ENCODE measurements at regions not wholly inside any gene's neighbourhood (a gene's known extent, or its start where the extent isn't known, plus 50 kb on each side); places are given as distances from the start of the nearest gene placed in this dataset.

- TF ChIP-seq CTCF (conservative IDR thresholded peaks at IDR 0.05; ENCODE audit: low read depth, low read length), result no peak
- no peak for TF ChIP-seq EZH2 (IDR thresholded peaks at IDR 0.05; ENCODE audit: borderline replicate concordance, low read depth, low read length, poor library complexity, severe bottlenecking)
Measured at GRCh38 chr12:131530041-131530332, 180.9 kb upstream of the SFSWAP start.
